Left hindlimb (tissue), 1 donor: ENCODE measurements at regions not wholly inside any gene's neighbourhood (a gene's known extent, or its start where the extent isn't known, plus 50 kb on each side); places are given as distances from the start of the nearest gene placed in this dataset.

Source experiments
- DNase-seq: peaks from one replicate; pipeline ENCODE4 v3.0.0-alpha.2; 2018

- no peak for DNase-seq
These were observed 440.7 kb downstream of the CMPK2 start for GRCh38 chr2:6425032-6425431.

GRCh38 chr2:6429210-6429986, 436.3 kb downstream of the CMPK2 start:
- no peak for DNase-seq

- DNase-seq = no peak
These were observed 431.3 kb downstream of the CMPK2 start for GRCh38 chr2:6434438-6434837.

GRCh38 chr2:6441800-6442199, 423.9 kb downstream of the CMPK2 start:
- DNase-seq = no peak

- no peak for DNase-seq
These were observed 423.3 kb downstream of the CMPK2 start for GRCh38 chr2:6442252-6442985.

GRCh38 chr2:6443061-6443823, 422.5 kb downstream of the CMPK2 start:
- DNase-seq = no peak

- no peak for DNase-seq
These were observed 421.2 kb downstream of the CMPK2 start for GRCh38 chr2:6444514-6444913.

- DNase-seq = no peak
These were observed 420.6 kb downstream of the CMPK2 start for GRCh38 chr2:6445156-6445555.

GRCh38 chr2:6446938-6447608, 418.6 kb downstream of the CMPK2 start:
- DNase-seq = no peak

- no peak for DNase-seq
These were observed 416.8 kb downstream of the CMPK2 start for GRCh38 chr2:6448893-6449292.

GRCh38 chr2:6449343-6449742, 416.4 kb downstream of the CMPK2 start:
- no peak for DNase-seq

- no peak for DNase-seq
These were observed 412.8 kb downstream of the CMPK2 start for GRCh38 chr2:6452702-6453481.

GRCh38 chr2:6454286-6454990, 411.3 kb downstream of the CMPK2 start:
- no peak for DNase-seq

GRCh38 chr2:6459138-6459537, 406.6 kb downstream of the CMPK2 start:
- DNase-seq = no peak

GRCh38 chr2:6470518-6470917, 395.2 kb downstream of the CMPK2 start:
- DNase-seq = no peak

GRCh38 chr2:6471419-6471818, 394.3 kb downstream of the CMPK2 start:
- no peak for DNase-seq

GRCh38 chr2:6474161-6475140, 391.3 kb downstream of the CMPK2 start:
- no peak for DNase-seq

- DNase-seq = no peak
These were observed 390.4 kb downstream of the CMPK2 start for GRCh38 chr2:6475155-6475940.

- DNase-seq = no peak
These were observed 385.2 kb downstream of the CMPK2 start for GRCh38 chr2:6480514-6480913.
